Breast epithelium (tissue), 3 donors: ENCODE measurements at regions not wholly inside any gene's neighbourhood (a gene's known extent, or its start where the extent isn't known, plus 50 kb on each side); places are given as distances from the start of the nearest gene placed in this dataset.

Experiments
- POLR2A ChIP-seq: fragments of 450-650 bp; IDR thresholded peaks from one replicate; pipeline ENCODE4 v1.6.1; 2016; ENCODE audit warnings: antibody characterized with exemption, mild to moderate bottlenecking, moderate library complexity
- POLR2AphosphoS5 ChIP-seq, 3 donors: sonication (generic); formaldehyde crosslinking; IDR thresholded peaks; one replicate each; pipeline ENCODE4 v1.6.1; 2017; ENCODE audit warnings: antibody characterized with exemption in 3 of 3
- TF ChIP-seq, protein P1 (sequence below), 3 donors: fragments of 450-650 bp; IDR thresholded peaks; one replicate each; pipeline ENCODE4 v1.5.1; 2016 to 2017; ENCODE audit warnings: antibody characterized with exemption in 3 of 3, mild to moderate bottlenecking in 3 of 3, moderate library complexity in 3 of 3

- TF ChIP-seq POLR2A (no peak), POLR2AphosphoS5 (IDR thresholded peaks at IDR 0.05) (no peak)
- TF ChIP-seq, protein P1, sequence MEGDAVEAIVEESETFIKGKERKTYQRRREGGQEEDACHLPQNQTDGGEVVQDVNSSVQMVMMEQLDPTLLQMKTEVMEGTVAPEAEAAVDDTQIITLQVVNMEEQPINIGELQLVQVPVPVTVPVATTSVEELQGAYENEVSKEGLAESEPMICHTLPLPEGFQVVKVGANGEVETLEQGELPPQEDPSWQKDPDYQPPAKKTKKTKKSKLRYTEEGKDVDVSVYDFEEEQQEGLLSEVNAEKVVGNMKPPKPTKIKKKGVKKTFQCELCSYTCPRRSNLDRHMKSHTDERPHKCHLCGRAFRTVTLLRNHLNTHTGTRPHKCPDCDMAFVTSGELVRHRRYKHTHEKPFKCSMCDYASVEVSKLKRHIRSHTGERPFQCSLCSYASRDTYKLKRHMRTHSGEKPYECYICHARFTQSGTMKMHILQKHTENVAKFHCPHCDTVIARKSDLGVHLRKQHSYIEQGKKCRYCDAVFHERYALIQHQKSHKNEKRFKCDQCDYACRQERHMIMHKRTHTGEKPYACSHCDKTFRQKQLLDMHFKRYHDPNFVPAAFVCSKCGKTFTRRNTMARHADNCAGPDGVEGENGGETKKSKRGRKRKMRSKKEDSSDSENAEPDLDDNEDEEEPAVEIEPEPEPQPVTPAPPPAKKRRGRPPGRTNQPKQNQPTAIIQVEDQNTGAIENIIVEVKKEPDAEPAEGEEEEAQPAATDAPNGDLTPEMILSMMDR (IDR thresholded peaks at IDR 0.05) = no peak
These were observed 102.9 kb downstream of the BOD1 start for GRCh38 chr5:173513521-173513991.
